ENCODE measurements at regions not wholly inside any gene's neighbourhood (a gene's known extent, or its start where the extent isn't known, plus 50 kb on each side); places are given as distances from the start of the nearest gene placed in this dataset.

DNA sequence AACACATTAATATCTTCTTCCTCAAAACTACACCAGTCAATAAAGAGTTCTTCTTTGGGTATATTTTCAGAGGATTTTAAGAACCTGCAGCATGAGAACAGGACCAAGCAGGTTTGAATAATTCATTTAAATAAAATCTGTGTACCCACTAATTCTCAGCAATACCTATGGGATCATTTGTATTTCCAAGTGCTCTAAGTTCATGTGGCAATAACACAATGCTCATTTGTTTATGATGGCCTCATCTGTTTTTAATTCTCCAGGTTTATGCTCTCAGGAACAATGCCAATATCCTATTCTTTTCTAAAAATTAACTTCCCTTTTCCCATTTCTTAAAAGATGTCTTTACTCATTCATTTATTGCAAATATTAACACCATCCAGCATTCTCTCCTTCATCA, 264.7 kb downstream of the METTL4 start:
- H3K9me3 ChIP-seq (ENCODE audit: control insufficient read depth in 1 of 2, insufficient read depth in 1 of 2, low read depth in 1 of 2, low read length in 2 of 2): no peaks in the 10 kb centered on the region
- TF ChIP-seq ZNF274 (IDR thresholded peaks at IDR 0.05; ENCODE audit: low read depth, low read length) (no peak), TCF7L2 (IDR thresholded peaks at IDR 0.05; ENCODE audit: borderline replicate concordance, extremely low read depth, insufficient read depth, insufficient read length) (no peak), CEBPB (IDR thresholded peaks at IDR 0.05; ENCODE audit: low read depth) (no peak), EGR1 (IDR thresholded peaks at IDR 0.05; ENCODE audit: low read depth) (no peak), FOSL1 (IDR thresholded peaks at IDR 0.05; ENCODE audit: low read depth) (no peak)
- TF ChIP-seq, protein P1, sequence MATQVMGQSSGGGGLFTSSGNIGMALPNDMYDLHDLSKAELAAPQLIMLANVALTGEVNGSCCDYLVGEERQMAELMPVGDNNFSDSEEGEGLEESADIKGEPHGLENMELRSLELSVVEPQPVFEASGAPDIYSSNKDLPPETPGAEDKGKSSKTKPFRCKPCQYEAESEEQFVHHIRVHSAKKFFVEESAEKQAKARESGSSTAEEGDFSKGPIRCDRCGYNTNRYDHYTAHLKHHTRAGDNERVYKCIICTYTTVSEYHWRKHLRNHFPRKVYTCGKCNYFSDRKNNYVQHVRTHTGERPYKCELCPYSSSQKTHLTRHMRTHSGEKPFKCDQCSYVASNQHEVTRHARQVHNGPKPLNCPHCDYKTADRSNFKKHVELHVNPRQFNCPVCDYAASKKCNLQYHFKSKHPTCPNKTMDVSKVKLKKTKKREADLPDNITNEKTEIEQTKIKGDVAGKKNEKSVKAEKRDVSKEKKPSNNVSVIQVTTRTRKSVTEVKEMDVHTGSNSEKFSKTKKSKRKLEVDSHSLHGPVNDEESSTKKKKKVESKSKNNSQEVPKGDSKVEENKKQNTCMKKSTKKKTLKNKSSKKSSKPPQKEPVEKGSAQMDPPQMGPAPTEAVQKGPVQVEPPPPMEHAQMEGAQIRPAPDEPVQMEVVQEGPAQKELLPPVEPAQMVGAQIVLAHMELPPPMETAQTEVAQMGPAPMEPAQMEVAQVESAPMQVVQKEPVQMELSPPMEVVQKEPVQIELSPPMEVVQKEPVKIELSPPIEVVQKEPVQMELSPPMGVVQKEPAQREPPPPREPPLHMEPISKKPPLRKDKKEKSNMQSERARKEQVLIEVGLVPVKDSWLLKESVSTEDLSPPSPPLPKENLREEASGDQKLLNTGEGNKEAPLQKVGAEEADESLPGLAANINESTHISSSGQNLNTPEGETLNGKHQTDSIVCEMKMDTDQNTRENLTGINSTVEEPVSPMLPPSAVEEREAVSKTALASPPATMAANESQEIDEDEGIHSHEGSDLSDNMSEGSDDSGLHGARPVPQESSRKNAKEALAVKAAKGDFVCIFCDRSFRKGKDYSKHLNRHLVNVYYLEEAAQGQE (IDR thresholded peaks at IDR 0.05; ENCODE audit: low read depth): no peak
- H3K36me3 ChIP-seq (ENCODE audit: control insufficient read depth in 1 of 2, insufficient read depth in 2 of 2, low read length in 2 of 2): no peaks in the 10 kb centered on the region
- RAD21 ChIA-PET (ENCODE audit: low non-redundant PET in 1 of 2, low total read pairs in 2 of 2, uncharacterized antibody in 2 of 2, unreplicated experiment in 2 of 2): no interaction called here
- no peak overlapping the region for H3K9ac ChIP-seq (ENCODE audit: low read length)
- H3K4me2 ChIP-seq (ENCODE audit: low read length): no peak overlapping the region
- POLR2A ChIA-PET: no interaction called here
- no peaks in the 10 kb centered on the region for H4K20me1 ChIP-seq (ENCODE audit: insufficient read depth)
- no peak overlapping the region for H2AFZ ChIP-seq (ENCODE audit: low read depth, low read length, poor library complexity, severe bottlenecking)
- no peak overlapping the region for H3K27ac ChIP-seq (ENCODE audit: low read depth, low read length)
- peaks cover 26 to 41% of the 10 kb centered on the region in 2 experiments for H3K4me1 ChIP-seq (ENCODE audit: control insufficient read depth in 1 of 2, insufficient read depth in 2 of 2, low read length in 2 of 2)
- H3K27me3 ChIP-seq (ENCODE audit: insufficient read depth, low read length): no peaks in the 10 kb centered on the region
- no peaks in the 10 kb centered on the region for H3K79me2 ChIP-seq (ENCODE audit: insufficient read depth, low read length)
- ATAC-seq: no peak
- no peak overlapping the region for H3K4me3 ChIP-seq (replicated peaks in 1 of 2; ENCODE audit: low read depth in 1 of 2, low read length in 2 of 2)
- intact Hi-C loops (cut with micrococcal nuclease): no loop called here
- H3K9me2 ChIP-seq (ENCODE audit: insufficient read depth): no peaks in the 10 kb centered on the region
- DNase-seq (ENCODE audit: low read depth, low spot score): no peak
- CTCF ChIA-PET: no interaction called here
- no TSS peak for BruUV-seq (replicated peaks)

GRCh38 chr18:2310886-2311285, 260.4 kb downstream of the METTL4 start:
- CTCF ChIA-PET: no interaction called here
- POLR2A ChIA-PET: no interaction called here
- ATAC-seq: no peak
- TF ChIP-seq CEBPB (IDR thresholded peaks at IDR 0.05; ENCODE audit: low read depth) (no peak), JUND (IDR thresholded peaks at IDR 0.05) (no peak), SP1 (IDR thresholded peaks at IDR 0.05; ENCODE audit: low read depth) (no peak), EGR1 (IDR thresholded peaks at IDR 0.05; ENCODE audit: low read depth) (no peak), SRF (IDR thresholded peaks at IDR 0.05; ENCODE audit: low read depth) (no peak), CBX3 (IDR thresholded peaks at IDR 0.05; ENCODE audit: low read depth) (no peak), ZNF274 (IDR thresholded peaks at IDR 0.05; ENCODE audit: low read depth, low read length) (no peak), RAD21 (IDR thresholded peaks at IDR 0.05; ENCODE audit: low read depth) (no peak), ZFX (IDR thresholded peaks at IDR 0.05) (no peak), POLR2AphosphoS5 (IDR thresholded peaks at IDR 0.05; ENCODE audit: low read depth, low read length) (no peak), FOSL1 (IDR thresholded peaks at IDR 0.05; ENCODE audit: low read depth) (no peak), MAX (IDR thresholded peaks at IDR 0.05) (no peak), ELF1 (IDR thresholded peaks at IDR 0.05; ENCODE audit: borderline replicate concordance, low read depth) (no peak), POLR2A (IDR thresholded peaks at IDR 0.05; ENCODE audit: borderline replicate concordance, extremely low read depth, insufficient read depth, insufficient read length) (no peak)
- TF ChIP-seq, protein P1 (IDR thresholded peaks at IDR 0.05; ENCODE audit: low read depth): no peak

More at GRCh38 chr18:2310886-2311285, 260.4 kb downstream of the METTL4 start:
- no peak for DNase-seq (ENCODE audit: low read depth, low spot score)
- Histone ChIP-seq H3K9ac (ENCODE audit: low read length) (no peak overlapping the region), H3K4me3 (replicated peaks in 1 of 2; ENCODE audit: low read depth in 1 of 2, low read length in 2 of 2) (no peak overlapping the region), H3K36me3 (ENCODE audit: control insufficient read depth in 1 of 2, insufficient read depth in 2 of 2, low read length in 2 of 2) (no peaks in the 10 kb centered on the region), H3K79me2 (ENCODE audit: insufficient read depth, low read length) (no peaks in the 10 kb centered on the region), H4K20me1 (ENCODE audit: insufficient read depth) (no peaks in the 10 kb centered on the region), H3K9me2 (ENCODE audit: insufficient read depth) (no peaks in the 10 kb centered on the region), H3K27ac (ENCODE audit: low read depth, low read length) (no peak overlapping the region), H3K4me1 (ENCODE audit: control insufficient read depth in 1 of 2, insufficient read depth in 2 of 2, low read length in 2 of 2) (no peaks in the 10 kb centered on the region), H2AFZ (ENCODE audit: low read depth, low read length, poor library complexity, severe bottlenecking) (no peak overlapping the region), H3K4me2 (ENCODE audit: low read length) (no peak overlapping the region), H3K27me3 (ENCODE audit: insufficient read depth, low read length) (no peaks in the 10 kb centered on the region), H3K9me3 (ENCODE audit: control insufficient read depth in 1 of 2, insufficient read depth in 1 of 2, low read depth in 1 of 2, low read length in 2 of 2) (no peaks in the 10 kb centered on the region)
- intact Hi-C loops (cut with micrococcal nuclease): no loop called here
- RAD21 ChIA-PET (ENCODE audit: low non-redundant PET in 1 of 2, low total read pairs in 2 of 2, uncharacterized antibody in 2 of 2, unreplicated experiment in 2 of 2): no interaction called here
- BruUV-seq (replicated peaks): no TSS peak
